ENCODE measurements at regions not wholly inside any gene's neighbourhood (a gene's known extent, or its start where the extent isn't known, plus 50 kb on each side); places are given as distances from the start of the nearest gene placed in this dataset.
"Not testable (repeated sequence)": the region's sequence is repeated elsewhere in the genome, so short reads cannot be mapped to it uniquely, and the experiment has no call there.

DNA sequence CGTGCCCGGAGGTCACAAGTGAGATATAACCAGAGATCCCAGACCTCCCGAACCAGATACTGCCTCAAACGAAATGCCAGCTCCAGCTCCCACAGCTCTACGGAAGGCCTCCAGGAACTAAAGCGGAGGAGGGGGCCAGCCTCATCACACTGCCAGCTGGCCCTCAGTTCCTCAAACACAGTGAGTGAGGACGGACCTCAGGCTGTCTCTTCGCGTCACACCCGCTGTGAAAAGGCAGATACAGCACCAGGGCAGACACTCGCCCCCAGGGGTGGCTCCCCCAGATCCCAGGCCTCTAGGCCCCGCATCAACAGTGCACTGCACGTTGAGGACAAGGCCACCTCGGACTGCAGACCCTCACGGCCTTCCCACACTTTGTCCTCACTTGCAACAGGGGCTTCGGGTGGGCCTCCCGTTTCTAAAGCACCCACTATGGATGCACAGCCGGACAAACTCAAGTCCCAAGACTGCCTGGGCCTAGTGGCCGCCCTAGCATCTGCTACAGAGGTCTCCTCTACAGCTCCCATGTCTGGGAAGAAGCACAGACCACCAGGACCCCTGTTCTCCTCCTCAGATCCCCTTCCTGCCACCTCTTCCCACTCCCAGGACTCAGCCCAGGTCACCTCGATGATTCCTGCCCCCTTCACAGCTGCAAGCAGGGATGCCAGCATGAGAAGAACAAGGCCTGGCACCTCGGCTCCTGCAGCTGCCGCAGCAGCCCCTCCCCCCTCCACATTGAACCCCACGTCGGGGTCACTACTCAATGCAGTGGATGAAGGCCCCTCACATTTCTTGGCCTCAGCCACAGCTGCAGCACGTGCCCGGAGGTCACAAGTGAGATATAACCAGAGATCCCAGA, 149.3 kb upstream of the C1QTNF3 start:
- not testable (repeated sequence) for TF ChIP-seq EZH2phosphoT487 (IDR thresholded peaks at IDR 0.05; ENCODE audit: unreplicated experiment); POLR2AphosphoS5 (IDR thresholded peaks at IDR 0.05; ENCODE audit: low read depth); EZH2 (IDR thresholded peaks at IDR 0.05; ENCODE audit: low read depth, unreplicated experiment)

All from GM23338 (cell line).